ENCODE measurements at regions not wholly inside any gene's neighbourhood (a gene's known extent, or its start where the extent isn't known, plus 50 kb on each side); places are given as distances from the start of the nearest gene placed in this dataset.

DNA sequence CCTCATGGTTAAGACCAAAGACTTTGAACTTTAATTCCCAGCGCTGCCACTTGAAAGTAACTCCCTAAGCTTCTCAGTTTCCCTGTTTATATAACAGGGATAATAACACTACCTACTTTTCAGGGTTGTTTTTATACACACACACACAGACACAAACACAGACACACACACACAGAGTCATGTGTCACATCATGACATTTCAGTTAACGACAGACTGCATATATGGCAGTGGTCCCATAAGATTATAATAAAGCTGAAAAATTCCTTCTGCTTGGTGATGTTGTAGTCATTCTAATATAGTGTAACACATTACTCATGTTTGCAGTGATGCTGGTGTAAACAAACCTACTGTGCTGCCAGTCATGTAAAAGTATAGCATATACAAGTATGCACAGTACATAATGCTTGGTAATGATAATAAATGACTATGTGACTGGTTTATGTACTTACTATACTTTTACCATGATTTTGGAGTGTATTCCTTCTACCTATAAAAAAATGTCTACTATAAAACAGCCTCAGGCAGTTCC, 89.2 kb upstream of the ITGA4 start:
- no peak for DNase-seq (ENCODE audit: low read depth, low spot score)
- H3K27ac ChIP-seq = no peak overlapping the region

DNA sequence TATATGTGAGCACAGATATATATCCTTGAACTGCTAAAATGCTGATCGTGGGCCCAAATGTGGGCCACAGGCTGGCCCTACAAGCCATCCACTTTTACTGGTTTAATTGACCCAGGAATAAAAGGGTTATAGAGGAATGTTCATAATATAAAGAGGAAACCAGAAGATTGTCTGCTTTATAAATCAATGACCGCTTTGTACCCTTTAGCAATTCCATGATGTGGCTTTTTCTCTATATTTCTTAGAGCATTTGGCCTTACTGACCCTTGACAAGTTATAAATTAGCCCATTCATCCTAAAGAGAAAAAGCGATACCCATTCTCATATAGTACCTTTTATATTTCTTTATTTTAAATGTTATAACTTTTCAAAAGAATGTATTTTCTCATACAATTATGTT, 87.1 kb upstream of the ITGA4 start:
- DNase-seq (ENCODE audit: low read depth, low spot score) = no peak
- no peak overlapping the region for H3K27ac ChIP-seq

DNA sequence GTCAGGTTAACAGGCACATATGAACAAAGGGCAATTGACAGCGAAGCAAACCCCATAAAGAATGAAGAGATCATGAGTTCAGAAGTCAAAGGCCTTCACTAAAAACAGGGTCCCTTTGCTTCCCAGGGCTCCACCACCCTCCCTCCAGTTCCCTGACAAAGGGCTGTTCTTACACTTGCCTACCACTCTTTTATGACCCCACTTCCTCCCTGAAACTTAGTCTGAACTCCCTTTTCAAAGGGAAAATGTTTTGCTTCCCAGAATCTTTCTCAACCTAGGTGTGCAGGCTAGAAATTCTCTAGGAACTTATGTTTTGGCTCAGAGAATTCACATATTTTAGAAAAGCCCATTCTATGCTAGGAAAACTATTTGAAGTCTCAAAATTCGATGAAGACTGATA, 86.0 kb upstream of the ITGA4 start:
- no peak overlapping the region for H3K27ac ChIP-seq
- DNase-seq (ENCODE audit: low read depth, low spot score) = no peak

DNA sequence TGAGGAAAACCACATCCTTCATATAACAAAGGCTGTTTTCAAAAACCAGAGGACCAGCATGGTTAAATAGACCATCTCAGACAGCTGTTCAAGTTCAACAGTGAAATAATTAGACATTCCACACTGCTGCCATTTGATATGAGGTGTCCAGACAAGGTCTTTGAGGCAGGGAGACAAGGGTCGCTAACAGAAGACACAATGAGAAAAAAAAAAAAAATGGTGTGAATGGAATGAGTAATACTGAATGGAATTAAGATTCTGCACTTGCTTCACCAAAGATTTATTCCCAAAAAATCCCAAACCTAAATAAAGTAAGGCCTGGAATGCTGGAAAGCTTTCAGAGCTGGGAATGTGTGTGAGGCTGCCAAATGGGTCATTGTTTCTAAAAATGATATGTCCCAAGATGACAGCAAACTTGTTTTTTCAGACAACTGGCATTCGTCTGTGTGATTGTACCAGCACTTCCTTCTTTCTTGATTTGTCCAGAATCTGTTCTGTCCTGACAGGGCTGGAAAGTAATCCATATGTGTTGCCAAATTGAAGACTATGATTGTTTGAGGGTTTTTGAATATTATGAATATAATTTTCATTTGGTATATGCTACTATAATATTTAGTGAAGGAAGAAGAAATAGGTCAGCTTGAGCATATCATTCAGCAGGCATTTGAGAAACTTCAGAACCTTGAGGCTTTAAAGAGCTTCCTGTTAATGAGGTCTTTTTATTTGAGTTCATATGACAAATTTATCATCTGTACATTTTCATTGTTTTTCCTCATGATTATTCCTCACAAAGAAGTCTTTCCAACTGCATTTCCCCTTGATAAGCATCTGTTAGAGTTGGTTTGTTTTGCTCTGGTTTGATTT, 85.2 kb upstream of the ITGA4 start:
- H3K27ac ChIP-seq = no peak overlapping the region
- DNase-seq (ENCODE audit: low read depth, low spot score) = no peak

DNA sequence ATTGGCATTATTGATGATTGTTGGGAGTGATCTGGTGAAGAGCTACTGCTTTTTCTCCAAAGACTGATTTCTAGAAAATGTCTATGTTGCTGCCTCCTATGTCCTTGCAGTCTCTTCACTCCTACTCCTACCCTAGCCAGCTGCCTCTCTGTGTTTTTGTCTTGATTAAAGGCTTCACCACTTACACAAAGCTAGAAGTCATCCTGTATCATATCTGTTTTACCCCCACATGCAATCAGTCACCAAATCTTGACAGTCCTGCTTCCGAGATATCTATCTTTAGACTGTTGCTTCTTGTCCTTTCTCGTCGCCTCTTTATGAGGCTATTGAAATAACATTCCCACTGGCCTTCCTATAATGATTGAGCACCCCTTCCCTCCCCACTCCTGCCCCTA, 84.5 kb upstream of the ITGA4 start:
- no peak overlapping the region for H3K27ac ChIP-seq
- DNase-seq (ENCODE audit: low read depth, low spot score) = no peak

DNA sequence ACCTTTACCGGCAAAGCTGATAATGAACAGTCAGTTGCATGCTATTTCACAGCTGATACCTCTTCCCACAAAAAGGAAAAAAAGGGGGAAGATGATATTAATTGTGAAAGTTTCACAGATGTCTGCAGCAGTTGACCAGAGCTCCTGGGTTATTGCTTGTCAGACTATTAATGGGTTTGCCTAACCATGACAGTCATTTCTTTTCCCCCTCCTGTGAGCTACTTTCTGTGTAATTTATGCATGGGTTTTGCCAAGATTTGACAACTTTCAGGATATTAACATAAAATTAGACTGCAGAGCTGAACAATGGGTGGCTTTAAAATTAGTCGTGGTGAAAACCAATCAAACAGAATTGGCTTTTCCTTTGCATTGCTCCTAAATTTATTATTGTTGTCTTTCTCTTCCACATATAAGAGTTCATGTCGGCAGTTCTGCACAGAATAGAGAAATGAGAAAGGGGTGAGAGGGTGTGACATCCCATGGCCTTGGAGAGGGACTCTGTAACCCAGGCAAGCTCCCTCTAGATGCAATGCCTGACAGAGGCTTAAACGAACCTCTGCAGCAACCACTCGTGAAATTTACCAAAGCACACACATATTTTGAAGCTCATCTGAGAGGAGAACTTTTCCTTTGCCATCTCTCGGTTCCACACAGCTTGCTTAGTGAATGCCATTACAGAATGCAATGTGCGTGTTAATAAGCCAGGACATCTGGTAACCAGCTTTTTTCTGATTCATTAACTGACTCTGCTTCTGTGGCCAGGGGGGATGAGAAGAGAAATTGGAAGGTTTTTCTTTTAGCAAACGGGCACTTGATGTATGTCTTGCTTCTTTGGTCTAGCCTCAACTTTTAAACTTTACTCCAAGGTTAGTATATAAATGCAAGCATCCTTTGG, 82.2 kb upstream of the ITGA4 start:
- DNase-seq (ENCODE audit: low read depth, low spot score) = no peak
- H3K27ac ChIP-seq = no peak overlapping the region

DNA sequence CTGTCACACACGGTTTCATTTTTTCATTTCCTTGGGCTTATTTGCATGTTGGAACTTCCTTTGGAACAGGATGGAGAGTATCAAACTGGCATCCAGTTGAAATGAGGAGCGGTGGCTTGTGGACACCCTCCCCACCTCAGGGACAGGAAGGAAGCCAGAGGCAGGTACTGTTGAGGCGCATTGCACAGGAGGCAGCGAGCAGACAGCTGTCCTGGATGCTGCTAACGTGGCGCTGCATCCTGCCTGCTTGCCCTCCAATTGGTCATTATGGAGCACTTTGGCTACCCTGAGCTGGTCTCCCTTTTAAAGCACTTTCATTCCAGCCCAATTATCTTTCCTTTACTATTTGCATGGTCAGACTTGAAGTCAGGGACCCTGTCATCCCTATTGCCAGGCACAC, 80.7 kb upstream of the ITGA4 start:
- DNase-seq (ENCODE audit: low read depth, low spot score) = no peak

DNA sequence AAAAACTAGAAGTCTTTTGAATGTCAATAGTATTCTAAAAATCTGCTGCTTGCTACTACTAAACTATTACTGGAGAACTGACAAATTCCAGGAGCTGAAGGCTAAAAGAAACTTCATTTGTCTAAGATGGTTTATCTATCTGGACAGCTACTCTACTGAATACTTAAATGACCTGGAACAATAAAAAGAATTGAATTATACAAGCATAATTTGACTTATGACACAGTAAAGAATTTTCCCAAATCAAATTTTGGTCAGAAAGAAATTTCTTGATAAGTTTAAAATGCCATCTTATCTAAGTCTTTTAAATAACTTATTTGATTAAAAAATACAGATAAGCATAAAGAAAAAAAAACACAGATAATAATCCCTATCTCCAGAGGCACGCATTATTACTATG, 80.2 kb upstream of the ITGA4 start:
- no peak for DNase-seq (ENCODE audit: low read depth, low spot score)
- no peak overlapping the region for H3K27ac ChIP-seq

More for the DNA sequence above, 80.7 kb upstream of the ITGA4 start:
- no peak overlapping the region for H3K27ac ChIP-seq

DNA sequence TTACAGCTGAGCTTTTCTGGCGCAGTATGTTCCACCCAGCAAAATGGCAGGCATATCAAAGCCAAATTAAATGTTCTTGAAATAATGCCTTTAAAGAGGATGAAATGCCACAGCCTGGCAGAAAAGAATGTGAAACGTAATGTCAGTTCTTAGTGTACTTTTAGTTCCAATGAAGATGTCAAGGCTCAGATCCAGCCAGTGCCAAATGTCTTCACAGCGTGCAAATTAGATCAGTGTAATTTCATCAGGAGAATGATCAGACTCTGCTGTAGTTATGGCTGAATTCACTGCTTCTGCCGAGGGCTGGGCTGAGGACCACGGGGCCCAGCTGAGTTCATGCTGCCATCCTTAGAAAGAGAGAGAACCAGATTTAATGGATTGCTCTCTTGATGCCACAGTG, 78.7 kb upstream of the ITGA4 start:
- no peak overlapping the region for H3K27ac ChIP-seq
- DNase-seq (ENCODE audit: low read depth, low spot score) = no peak

DNA sequence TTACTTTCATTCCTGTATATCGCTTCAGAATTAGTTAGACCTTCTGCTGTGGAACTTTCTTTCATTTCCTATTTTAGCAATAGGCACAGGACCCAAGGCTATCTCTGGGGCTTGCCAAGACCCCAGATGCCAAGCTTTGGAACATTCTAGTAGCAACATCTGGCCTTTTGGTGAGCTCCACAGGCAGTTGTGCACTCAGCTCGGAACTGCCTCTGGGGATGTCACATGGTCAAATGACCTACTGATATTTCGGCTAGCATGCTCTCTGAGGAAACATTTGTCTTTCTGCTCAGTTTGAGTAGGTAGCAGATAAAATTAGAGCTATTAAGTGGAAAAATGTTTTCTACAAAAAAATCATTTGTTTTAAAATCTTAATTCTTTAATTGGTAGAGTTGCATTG, 76.6 kb upstream of the ITGA4 start:
- no peak overlapping the region for H3K27ac ChIP-seq
- DNase-seq (ENCODE audit: low read depth, low spot score) = no peak

DNA sequence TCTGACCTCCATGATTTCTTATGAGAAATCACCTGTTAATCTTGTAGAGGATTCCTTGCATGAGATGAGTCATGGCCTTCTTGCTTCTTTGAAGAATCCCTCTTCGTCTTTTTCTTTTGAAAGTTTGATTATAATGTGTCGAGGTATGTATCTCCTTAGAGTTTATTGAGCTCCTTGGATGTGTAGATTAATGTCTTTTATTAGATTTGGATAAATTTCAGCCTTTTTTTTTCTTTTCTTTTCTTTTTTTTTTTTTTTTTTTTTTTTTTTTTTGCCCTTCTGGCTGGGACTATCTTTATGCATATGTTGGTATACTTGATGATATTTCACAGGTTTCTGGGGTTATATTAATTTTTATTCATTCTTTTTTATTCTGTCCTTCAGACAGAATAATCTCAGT, 72.3 kb upstream of the ITGA4 start:
- no peak overlapping the region for H3K27ac ChIP-seq

DNA sequence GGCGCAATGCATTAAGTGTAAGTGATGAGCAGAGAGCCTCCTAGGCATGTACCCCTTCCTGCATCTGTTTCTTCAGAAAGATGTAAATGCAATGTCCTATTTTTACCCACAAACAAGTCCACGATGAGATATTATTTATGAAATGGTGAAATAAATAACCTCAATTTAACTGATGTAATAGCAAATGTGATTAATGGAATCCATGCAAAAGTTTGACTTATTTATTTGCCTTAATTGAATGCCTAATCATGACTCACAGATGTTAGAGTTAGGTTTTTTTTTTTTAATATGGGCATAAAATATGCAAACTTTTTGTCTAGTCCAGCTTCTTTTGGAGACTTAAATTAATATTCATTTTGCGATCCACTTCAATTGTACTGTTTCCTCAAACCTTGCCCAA, 67.7 kb upstream of the ITGA4 start:
- no peak for DNase-seq (ENCODE audit: low read depth, low spot score)
- no peak overlapping the region for H3K27ac ChIP-seq

More for the DNA sequence above, 72.3 kb upstream of the ITGA4 start:
- no peak for DNase-seq (ENCODE audit: low read depth, low spot score)

DNA sequence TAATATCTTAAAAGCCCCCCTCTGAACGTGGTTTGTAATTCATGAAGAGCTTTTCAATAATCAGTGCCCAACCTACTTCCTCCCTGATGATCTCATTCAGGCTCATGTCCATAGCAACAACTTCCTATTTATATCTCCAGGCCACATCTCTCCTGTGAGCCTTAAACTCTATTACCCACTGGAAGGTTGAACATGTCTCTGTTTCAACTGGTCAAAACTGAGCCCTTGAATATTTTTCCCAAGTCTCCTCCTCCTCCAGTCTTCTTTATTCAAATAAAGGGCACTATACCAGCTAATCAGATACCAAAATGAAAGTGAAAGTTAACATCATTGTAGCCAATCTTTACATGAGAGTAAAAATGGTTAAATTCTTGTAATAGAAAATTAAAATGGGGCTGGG, 63.7 kb upstream of the ITGA4 start:
- DNase-seq (ENCODE audit: low read depth, low spot score) = no peak
- no peak overlapping the region for H3K27ac ChIP-seq

DNA sequence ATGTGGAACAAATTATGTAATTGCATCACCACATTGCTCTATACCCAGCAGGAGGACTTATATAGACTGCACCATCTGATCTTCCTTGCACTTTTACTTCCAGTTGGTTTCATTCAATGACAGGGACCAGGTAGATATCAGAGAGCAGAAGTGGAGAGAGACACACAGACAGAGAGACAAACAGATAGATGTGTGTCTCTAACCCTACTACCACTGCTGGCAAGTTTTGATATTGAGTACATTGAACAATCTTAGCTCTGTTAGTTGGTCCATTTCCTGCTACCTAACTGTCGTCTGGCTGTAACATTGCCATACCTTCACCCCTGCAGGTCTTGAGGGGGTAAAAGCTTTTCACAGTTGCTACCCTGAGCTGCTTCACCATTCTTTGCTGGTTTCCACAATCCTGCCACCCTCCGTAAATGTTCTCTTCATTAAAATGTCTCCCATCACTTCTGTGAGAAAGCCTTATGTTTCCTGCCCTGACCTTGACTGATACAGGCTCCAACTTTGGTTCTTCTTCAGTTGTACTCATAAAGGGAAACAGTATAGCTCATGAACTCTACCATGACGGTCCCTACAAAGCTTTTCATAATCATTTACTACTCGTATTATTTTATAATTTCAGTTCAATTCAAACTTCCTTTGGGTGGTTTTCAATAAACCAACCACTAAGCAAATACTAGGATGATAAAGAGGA, 62.3 kb upstream of the ITGA4 start:
- no peak for DNase-seq (ENCODE audit: low read depth, low spot score)
- no peak overlapping the region for H3K27ac ChIP-seq

DNA sequence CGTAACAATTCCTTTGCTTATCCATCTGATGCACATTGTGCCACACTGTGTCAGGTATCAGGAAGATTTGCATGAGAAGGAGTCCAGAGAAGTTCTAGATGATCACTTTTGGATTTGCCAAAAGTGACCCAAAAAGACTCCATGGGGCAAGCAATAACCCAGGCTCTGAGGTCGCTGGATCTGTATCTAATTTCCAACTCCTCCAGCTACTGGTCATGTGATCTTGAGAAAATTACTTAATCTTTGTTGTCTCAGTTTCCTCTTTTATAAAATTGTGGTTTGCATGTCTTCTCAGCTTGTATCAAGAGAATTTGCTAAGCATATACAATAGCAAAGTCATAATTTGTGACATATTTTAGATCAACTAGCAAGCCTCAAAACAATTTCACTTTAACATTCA, 61.3 kb upstream of the ITGA4 start:
- DNase-seq (ENCODE audit: low read depth, low spot score) = no peak
- H3K27ac ChIP-seq = no peak overlapping the region

DNA sequence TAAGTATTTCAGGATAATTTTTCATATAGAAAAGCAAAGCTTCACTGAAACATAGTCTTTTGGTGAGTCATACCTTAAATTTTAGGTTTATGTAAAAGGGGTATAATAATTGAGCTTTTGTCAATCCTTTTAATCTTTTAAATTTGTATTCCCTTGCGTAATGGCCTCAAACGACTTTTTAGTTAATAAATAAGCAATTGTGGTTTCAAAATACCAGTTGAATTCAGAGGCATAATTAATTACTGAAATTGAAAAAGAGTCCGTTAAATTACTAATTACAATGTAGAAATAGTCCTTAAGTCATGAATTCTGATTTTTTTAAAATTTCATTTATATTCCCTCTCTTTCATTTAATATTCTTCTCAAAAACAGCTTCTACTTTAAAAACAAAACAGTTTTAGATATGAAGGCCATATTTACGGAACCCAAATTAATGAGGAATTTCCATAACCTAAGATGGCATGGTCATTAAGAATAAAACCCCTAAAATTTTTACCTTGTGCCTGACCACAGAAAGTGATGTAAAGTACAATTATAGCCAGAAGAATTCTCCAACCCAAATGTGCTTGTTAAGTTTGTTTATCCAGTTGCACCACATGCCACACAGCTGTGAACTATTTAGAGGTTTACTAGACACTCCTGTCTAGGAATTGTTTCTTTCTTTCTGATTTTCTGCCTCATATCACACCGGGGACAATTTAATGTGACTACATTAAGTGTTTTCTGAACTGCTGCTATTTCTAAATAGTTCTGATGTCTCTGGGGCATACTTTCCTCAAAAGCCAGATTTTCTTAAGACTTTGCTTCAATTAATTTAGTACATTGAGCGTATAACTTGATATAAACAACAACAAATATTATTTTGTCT, 60.7 kb upstream of the ITGA4 start:
- H3K27ac ChIP-seq = no peak overlapping the region
- DNase-seq (ENCODE audit: low read depth, low spot score) = no peak

DNA sequence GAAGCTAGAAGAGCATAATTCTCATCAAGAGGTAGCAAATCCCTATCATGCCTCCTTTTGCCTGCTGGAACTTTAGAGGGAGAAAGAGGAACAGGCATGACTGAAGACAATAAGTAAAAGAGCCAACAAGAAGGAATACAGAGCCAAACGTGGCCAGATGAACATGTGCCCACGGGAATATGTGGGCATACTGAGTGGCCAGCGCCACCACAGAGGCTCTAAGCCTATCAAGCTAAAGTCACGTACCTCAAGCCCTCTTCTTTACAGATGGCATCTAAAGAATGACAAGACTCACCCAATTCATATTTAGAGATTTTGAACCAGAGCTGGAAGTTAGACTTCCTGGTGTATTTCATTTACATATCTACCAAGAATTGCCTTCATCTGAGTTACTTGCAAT, 59.9 kb upstream of the ITGA4 start:
- no peak overlapping the region for H3K27ac ChIP-seq

DNA sequence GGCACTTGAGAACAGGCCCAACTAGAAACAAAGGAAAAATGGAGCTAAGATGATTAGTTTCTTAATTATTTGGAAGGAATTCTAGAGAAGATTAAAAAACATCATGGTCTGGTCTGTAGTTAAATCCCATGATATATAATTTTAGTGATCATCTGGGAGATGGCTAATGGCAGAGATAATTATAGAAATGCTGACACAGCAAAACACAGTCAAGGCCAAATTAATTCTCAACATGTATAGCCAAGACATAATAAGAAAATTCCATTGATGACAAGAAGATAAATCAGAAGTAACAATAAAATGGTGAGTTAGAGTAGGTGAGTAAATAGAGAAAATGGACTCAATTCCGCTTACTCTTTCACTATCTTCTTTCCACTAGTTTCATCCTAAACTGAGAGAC, 59.2 kb upstream of the ITGA4 start:
- no peak for DNase-seq (ENCODE audit: low read depth, low spot score)
- H3K27ac ChIP-seq = no peak overlapping the region

More for the DNA sequence above, 59.9 kb upstream of the ITGA4 start:
- DNase-seq (ENCODE audit: low read depth, low spot score) = no peak

DNA sequence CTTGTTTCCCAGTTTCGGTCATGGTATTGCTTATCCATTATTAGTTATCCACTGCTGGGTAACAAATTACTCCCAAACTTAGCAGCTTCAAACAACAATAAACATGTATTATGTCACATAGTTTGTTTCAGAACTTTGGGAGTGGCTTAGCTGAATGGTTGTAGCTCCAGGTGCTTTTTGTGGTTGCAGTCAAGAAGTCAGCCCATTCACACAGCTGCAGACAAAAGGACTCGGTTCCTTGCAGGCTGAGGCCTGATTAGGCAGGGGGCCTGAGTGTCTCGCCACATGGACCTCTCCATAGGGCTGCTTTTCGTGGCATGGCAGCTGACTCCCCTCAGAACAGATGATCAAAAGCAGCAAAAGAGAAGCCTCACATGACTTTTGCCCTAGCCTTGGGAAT, 58.2 kb upstream of the ITGA4 start:
- no peak overlapping the region for H3K27ac ChIP-seq
- DNase-seq (ENCODE audit: low read depth, low spot score) = no peak

DNA sequence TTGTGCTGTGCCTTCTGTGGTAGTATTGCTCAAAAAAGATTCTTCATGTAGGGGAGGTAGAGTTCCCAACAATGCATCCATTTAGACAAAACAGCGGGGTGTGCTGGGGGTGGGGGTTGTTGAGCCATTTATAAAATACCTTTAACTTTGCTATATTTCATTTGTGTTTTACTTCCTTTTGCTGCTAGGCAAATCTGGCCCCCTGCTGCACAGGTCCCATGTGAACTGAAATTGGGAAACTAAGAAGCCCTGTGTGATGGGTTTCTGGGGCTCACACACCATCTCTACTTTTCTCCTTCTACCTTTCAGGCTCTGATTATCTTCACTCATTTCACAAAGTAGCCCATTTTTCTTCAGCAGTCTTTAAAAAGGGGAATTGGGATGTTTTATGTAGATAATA, 52.7 kb upstream of the ITGA4 start:
- no peak overlapping the region for H3K27ac ChIP-seq

More for the DNA sequence above, 52.7 kb upstream of the ITGA4 start:
- no peak for DNase-seq (ENCODE audit: low read depth, low spot score)

Data from epithelial cell of prostate (primary cell).